ENCODE measurements at regions not wholly inside any gene's neighbourhood (a gene's known extent, or its start where the extent isn't known, plus 50 kb on each side); places are given as distances from the start of the nearest gene placed in this dataset.

DNA sequence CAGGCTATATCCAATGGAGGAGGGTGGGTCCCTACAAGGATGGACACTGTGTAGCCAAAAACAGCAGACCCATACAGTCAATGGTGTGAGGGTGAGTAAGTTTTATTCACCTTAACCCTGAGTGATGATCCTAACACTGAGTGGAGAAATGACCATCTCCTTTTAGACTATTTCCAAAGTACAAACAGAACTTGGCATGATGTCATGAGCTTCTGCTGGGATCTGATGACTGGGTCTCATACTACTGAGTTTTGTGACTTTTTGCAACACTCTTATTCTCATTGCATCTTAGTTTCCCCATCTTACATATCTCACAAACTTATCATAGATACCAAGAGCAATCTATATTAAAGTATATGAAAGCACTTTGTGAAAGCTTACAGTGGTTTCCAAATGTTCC lies 330.3 kb upstream of the CFAP20DC start:
- Histone ChIP-seq H3K27me3 (no peaks in the 10 kb centered on the region), H3K9me3 (no peaks in the 10 kb centered on the region), H3K27ac (no peak overlapping the region), H3K4me3 (no peak overlapping the region), H3K36me3 (no peaks in the 10 kb centered on the region), H3K4me1 (ENCODE audit: insufficient read depth) (no peaks in the 10 kb centered on the region)
- no peak for TF ChIP-seq EP300 (IDR thresholded peaks at IDR 0.05)
- no peak for TF ChIP-seq POLR2A (IDR thresholded peaks at IDR 0.05)
- TF ChIP-seq, protein P1, sequence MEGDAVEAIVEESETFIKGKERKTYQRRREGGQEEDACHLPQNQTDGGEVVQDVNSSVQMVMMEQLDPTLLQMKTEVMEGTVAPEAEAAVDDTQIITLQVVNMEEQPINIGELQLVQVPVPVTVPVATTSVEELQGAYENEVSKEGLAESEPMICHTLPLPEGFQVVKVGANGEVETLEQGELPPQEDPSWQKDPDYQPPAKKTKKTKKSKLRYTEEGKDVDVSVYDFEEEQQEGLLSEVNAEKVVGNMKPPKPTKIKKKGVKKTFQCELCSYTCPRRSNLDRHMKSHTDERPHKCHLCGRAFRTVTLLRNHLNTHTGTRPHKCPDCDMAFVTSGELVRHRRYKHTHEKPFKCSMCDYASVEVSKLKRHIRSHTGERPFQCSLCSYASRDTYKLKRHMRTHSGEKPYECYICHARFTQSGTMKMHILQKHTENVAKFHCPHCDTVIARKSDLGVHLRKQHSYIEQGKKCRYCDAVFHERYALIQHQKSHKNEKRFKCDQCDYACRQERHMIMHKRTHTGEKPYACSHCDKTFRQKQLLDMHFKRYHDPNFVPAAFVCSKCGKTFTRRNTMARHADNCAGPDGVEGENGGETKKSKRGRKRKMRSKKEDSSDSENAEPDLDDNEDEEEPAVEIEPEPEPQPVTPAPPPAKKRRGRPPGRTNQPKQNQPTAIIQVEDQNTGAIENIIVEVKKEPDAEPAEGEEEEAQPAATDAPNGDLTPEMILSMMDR (IDR thresholded peaks at IDR 0.05) = no peak
- intact Hi-C loops (cut with DNase I) = no loop called here
- DNase-seq = no peak

DNA sequence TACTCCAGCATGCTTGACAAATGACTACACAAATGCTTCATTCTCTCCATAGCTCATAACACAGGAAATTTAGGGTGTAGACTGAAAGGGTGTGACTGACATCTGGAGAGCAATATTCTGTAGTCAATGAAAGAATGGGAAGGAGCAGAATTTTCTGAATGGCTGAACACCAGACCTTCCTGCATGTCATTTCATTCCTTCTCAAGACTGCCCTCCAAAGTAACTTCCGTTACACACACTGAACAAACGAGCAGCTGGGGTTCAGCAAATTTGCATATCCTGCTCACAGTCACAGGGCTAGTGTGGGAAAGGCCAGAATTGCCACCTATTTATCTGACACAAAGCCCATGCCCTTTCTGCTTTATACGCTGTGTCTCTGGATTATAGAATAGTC lies 325.0 kb upstream of the CFAP20DC start:
- no peak for DNase-seq
- H3K4me3 ChIP-seq = no peak overlapping the region
- TF ChIP-seq POLR2A (IDR thresholded peaks at IDR 0.05) = no peak
- no peak for TF ChIP-seq EP300 (IDR thresholded peaks at IDR 0.05)
- TF ChIP-seq, protein P1 (IDR thresholded peaks at IDR 0.05) = no peak
- 73 to 77% (median 76%) methylated on average over 3 of the region's 3 CpGs for WGBS, 3 donors
- no peaks in the 10 kb centered on the region for H3K27me3 ChIP-seq
- no peak overlapping the region for H3K27ac ChIP-seq
- H3K9me3 ChIP-seq = no peaks in the 10 kb centered on the region
- no peaks in the 10 kb centered on the region for H3K36me3 ChIP-seq
- H3K4me1 ChIP-seq (ENCODE audit: insufficient read depth) = no peaks in the 10 kb centered on the region
- intact Hi-C loops (cut with DNase I) = no loop called here

DNA sequence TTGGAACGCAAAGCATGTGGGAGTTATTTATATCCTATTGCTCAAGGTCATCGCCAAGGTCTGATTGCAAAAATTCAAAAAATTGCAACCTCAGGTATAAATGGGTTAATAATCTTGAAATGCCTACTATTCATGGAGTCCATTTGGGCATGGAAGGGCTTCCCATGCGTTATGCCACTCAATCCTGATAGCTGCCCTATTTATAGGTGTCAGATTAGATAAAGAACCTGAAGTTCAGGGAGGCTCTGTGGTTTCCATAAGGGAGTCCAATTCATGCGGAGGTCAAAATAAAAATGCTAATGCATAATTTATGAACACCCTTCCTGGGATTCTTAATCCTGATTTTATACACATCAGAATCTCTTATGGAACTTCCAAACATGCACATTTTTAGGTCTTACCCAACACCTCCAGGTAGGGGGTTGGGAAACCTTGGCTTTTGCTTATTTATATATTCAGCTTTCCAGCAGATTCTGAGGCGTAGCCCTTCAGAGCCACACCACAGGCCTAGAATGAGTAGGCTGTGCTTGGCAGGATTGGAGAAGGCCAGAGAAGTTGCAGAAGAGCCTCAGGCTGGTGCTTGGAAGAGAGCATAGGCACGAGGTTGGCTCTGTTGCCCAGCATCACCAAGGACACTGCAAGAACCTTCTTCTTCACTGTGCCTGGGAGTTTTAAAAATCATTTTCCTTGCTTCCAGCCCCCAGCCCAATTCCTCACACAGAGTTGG lies 324.4 kb upstream of the CFAP20DC start:
- intact Hi-C loops (cut with DNase I) = no loop called here
- no peak overlapping the region for H3K4me3 ChIP-seq
- no peak overlapping the region for H3K27ac ChIP-seq
- WGBS, 3 donors = 62 to 77% (median 73%) methylated on average over 6 of the region's 6 CpGs
- H3K9me3 ChIP-seq = no peaks in the 10 kb centered on the region
- H3K4me1 ChIP-seq (ENCODE audit: insufficient read depth) = no peaks in the 10 kb centered on the region
- H3K27me3 ChIP-seq = no peaks in the 10 kb centered on the region
- H3K36me3 ChIP-seq = no peaks in the 10 kb centered on the region
- no peak for DNase-seq
- no peak for TF ChIP-seq EP300 (IDR thresholded peaks at IDR 0.05)

DNA sequence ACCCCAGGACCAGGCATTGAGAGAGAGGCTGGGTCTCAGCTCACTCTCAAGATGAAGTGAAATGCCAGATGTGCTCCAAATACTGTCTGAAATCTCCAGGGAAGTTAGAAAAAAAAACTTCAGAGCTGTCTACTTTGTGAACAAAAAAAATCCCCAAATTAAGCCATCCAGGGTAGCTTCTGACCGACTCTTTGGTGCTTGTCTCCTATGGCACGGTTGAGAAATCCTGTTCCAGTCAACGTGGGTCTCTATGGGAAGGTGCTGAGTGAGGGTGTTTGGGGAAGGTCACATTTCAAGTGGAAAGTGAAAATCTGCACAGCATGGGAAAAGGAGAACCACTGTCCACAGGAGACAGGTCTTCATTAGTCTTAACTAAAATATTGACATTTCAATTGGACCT lies 322.5 kb upstream of the CFAP20DC start:
- intact Hi-C loops (cut with DNase I) = no loop called here
- Histone ChIP-seq H3K4me1 (ENCODE audit: insufficient read depth) (no peaks in the 10 kb centered on the region), H3K36me3 (no peaks in the 10 kb centered on the region), H3K9me3 (no peaks in the 10 kb centered on the region), H3K4me3 (no peak overlapping the region), H3K27me3 (no peaks in the 10 kb centered on the region), H3K27ac (no peak overlapping the region)
- no peak for DNase-seq
- 51 to 56% (median 52%) methylated on average over 3 of the region's 3 CpGs for WGBS, 3 donors
- TF ChIP-seq, protein P1 (IDR thresholded peaks at IDR 0.05) = no peak
- TF ChIP-seq POLR2A (IDR thresholded peaks at IDR 0.05) (no peak), EP300 (IDR thresholded peaks at IDR 0.05) (no peak)

DNA sequence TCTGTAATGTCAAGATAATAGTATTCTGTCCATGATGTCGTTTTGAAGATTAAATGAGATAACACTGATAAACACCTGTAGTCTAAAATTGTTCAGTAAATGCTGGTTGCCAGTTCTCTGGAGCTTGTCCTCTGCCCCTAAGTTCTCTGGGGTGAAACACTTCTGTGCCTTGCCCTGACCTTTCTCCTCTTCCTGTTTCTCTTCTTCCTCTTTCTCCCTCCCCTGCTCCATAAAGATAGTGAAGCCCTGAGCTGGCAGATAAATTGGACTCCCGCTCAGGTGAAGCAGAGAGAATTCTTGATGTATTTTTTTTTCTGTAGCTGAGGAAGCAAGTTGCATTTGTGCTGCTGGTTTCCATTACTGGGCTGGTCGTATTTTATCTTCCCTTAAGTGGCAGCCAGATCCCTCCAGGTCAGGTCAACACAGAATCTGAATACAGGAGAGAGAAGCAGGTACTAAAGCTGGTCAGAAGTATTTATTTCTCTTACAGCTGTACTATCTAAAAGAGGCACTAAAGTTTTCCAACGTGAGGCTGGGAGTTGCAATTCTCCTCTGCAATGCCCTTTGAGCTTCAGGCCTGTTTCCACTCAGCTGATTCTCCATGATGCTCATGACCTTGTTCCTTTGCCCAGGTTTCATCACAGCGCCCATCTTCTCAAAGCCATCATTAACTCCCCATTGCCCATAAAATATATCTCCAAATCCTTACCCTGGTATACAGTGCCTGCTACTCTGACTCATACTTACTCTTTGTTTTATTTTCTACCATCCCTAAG lies 319.3 kb upstream of the CFAP20DC start:
- intact Hi-C loops (cut with DNase I) = loop anchor here in 1 of 4 donors (5.0 kb wide), 1 partner anchor 702 kb away; the partner anchor contains the start of gene FAM3D
- Histone ChIP-seq H3K27me3 (no peaks in the 10 kb centered on the region), H3K4me3 (no peak overlapping the region), H3K27ac (no peak overlapping the region), H3K36me3 (no peaks in the 10 kb centered on the region), H3K9me3 (no peaks in the 10 kb centered on the region), H3K4me1 (ENCODE audit: insufficient read depth) (no peaks in the 10 kb centered on the region)
- no peak for DNase-seq
- TF ChIP-seq, protein P1 (IDR thresholded peaks at IDR 0.05) = no peak
- no peak for TF ChIP-seq POLR2A (IDR thresholded peaks at IDR 0.05)
- no peak for TF ChIP-seq EP300 (IDR thresholded peaks at IDR 0.05)
- 26 to 35% (median 29%) methylated on average over 5 of the region's 5 CpGs for WGBS, 3 donors
